ENCODE measurements at regions not wholly inside any gene's neighbourhood (a gene's known extent, or its start where the extent isn't known, plus 50 kb on each side); places are given as distances from the start of the nearest gene placed in this dataset.
"Not testable (repeated sequence)": the region's sequence is repeated elsewhere in the genome, so short reads cannot be mapped to it uniquely, and the experiment has no call there.

DNA sequence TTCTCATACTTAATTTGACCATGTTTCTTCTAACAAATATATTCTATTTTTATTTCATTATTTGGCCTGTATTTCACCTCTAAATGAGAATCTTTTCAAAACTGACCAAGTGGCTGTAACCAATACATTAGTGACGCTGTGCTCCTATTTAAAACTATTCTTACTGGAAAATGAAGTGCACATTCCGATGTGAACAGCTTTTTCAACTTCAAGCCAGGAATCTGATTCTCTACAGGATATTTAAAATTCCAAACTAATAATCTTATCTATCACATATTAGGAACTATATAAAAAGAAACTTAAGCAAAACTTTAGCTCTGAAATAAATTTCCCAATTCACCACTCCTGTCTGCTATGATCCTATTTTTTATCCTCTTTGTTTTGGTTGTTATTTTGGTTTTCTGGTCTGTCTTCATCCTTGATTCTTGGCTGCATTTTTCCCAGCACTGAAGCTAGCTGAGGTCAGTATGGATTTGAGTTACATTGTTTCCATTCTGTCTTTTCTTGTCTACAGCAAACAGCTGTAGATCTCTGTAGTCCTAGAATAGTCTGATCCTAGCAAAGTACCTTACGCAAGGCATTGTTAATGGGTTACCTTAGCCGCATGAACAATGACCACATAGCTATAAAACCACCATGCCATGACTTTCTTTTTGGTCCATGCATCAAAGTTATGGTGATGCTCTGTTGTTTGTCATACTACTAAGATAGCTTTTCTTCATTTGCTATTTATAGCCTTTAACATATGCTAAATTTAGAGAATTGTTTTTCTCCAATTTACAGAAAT is 748.6 kb upstream of the SPRY2 start:
- Histone ChIP-seq H3K9me2 (ENCODE audit: insufficient read depth, low read length) (no peaks in the 10 kb centered on the region), H3K9me3 (ENCODE audit: low read length) (no peaks in the 10 kb centered on the region)

GRCh38 chr13:81080911-81081454 is 740.1 kb upstream of the SPRY2 start:
- Histone ChIP-seq H3K9ac (ENCODE audit: low read length) (no peak overlapping the region), H3K36me3 (ENCODE audit: insufficient read depth, low read length) (no peaks in the 10 kb centered on the region), H3K4me3 (ENCODE audit: low read length) (no peak overlapping the region), H3F3A (ENCODE audit: insufficient read depth, low read length, poor library complexity, severe bottlenecking) (no peaks in the 10 kb centered on the region), H4K20me1 (ENCODE audit: insufficient read depth) (no peaks in the 10 kb centered on the region), H2AFZ (ENCODE audit: low read depth, low read length) (no peak overlapping the region), H3K9me2 (ENCODE audit: insufficient read depth, low read length) (no peaks in the 10 kb centered on the region), H3K79me2 (replicated peaks; ENCODE audit: insufficient read depth, low read length) (no peaks in the 10 kb centered on the region), H3K27ac (ENCODE audit: low read length) (no peak overlapping the region), H3K9me3 (ENCODE audit: low read length) (no peaks in the 10 kb centered on the region), H3K27me3 (ENCODE audit: insufficient read depth, low read depth, low read length) (no peaks in the 10 kb centered on the region), H3K4me2 (ENCODE audit: low read length) (no peak overlapping the region)
- TF ChIP-seq MXI1 (conservative IDR thresholded peaks at IDR 0.05; ENCODE audit: poor library complexity, severe bottlenecking): no peak
- TF ChIP-seq, protein P1, sequence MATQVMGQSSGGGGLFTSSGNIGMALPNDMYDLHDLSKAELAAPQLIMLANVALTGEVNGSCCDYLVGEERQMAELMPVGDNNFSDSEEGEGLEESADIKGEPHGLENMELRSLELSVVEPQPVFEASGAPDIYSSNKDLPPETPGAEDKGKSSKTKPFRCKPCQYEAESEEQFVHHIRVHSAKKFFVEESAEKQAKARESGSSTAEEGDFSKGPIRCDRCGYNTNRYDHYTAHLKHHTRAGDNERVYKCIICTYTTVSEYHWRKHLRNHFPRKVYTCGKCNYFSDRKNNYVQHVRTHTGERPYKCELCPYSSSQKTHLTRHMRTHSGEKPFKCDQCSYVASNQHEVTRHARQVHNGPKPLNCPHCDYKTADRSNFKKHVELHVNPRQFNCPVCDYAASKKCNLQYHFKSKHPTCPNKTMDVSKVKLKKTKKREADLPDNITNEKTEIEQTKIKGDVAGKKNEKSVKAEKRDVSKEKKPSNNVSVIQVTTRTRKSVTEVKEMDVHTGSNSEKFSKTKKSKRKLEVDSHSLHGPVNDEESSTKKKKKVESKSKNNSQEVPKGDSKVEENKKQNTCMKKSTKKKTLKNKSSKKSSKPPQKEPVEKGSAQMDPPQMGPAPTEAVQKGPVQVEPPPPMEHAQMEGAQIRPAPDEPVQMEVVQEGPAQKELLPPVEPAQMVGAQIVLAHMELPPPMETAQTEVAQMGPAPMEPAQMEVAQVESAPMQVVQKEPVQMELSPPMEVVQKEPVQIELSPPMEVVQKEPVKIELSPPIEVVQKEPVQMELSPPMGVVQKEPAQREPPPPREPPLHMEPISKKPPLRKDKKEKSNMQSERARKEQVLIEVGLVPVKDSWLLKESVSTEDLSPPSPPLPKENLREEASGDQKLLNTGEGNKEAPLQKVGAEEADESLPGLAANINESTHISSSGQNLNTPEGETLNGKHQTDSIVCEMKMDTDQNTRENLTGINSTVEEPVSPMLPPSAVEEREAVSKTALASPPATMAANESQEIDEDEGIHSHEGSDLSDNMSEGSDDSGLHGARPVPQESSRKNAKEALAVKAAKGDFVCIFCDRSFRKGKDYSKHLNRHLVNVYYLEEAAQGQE (IDR thresholded peaks at IDR 0.05; ENCODE audit: borderline replicate concordance): peak; percentile 37

More for the DNA sequence above, 748.6 kb upstream of the SPRY2 start:
- no peak overlapping the region for H3K9ac ChIP-seq (ENCODE audit: low read length)
- H3K27ac ChIP-seq (ENCODE audit: low read length): no peak overlapping the region
- H3K4me2 ChIP-seq (ENCODE audit: low read length): no peak overlapping the region
- no peaks in the 10 kb centered on the region for H3K36me3 ChIP-seq (ENCODE audit: insufficient read depth, low read length)
- no peak overlapping the region for H3K4me3 ChIP-seq (ENCODE audit: low read length)
- H3F3A ChIP-seq (ENCODE audit: insufficient read depth, low read length, poor library complexity, severe bottlenecking): no peaks in the 10 kb centered on the region
- no peak overlapping the region for H2AFZ ChIP-seq (ENCODE audit: low read depth, low read length)
- no peak for TF ChIP-seq RAD21 (conservative IDR thresholded peaks at IDR 0.05)
- no peak for TF ChIP-seq SMC3 (conservative IDR thresholded peaks at IDR 0.05; ENCODE audit: poor library complexity)
- no peaks in the 10 kb centered on the region for H3K27me3 ChIP-seq (ENCODE audit: insufficient read depth, low read depth, low read length)
- H4K20me1 ChIP-seq (ENCODE audit: insufficient read depth): no peaks in the 10 kb centered on the region
- H3K79me2 ChIP-seq (replicated peaks; ENCODE audit: insufficient read depth, low read length): no peaks in the 10 kb centered on the region

GRCh38 chr13:81078048-81078447 is 737.1 kb upstream of the SPRY2 start:
- H3K79me2 ChIP-seq (replicated peaks; ENCODE audit: insufficient read depth, low read length): no peaks in the 10 kb centered on the region
- no peaks in the 10 kb centered on the region for H3F3A ChIP-seq (ENCODE audit: insufficient read depth, low read length, poor library complexity, severe bottlenecking)
- no peaks in the 10 kb centered on the region for H3K9me2 ChIP-seq (ENCODE audit: insufficient read depth, low read length)
- no peaks in the 10 kb centered on the region for H3K27me3 ChIP-seq (ENCODE audit: insufficient read depth, low read depth, low read length)
- H3K36me3 ChIP-seq (ENCODE audit: insufficient read depth, low read length): no peaks in the 10 kb centered on the region
- no peak overlapping the region for H2AFZ ChIP-seq (ENCODE audit: low read depth, low read length)
- H3K9me3 ChIP-seq (ENCODE audit: low read length): no peaks in the 10 kb centered on the region
- TF ChIP-seq, protein P2, sequence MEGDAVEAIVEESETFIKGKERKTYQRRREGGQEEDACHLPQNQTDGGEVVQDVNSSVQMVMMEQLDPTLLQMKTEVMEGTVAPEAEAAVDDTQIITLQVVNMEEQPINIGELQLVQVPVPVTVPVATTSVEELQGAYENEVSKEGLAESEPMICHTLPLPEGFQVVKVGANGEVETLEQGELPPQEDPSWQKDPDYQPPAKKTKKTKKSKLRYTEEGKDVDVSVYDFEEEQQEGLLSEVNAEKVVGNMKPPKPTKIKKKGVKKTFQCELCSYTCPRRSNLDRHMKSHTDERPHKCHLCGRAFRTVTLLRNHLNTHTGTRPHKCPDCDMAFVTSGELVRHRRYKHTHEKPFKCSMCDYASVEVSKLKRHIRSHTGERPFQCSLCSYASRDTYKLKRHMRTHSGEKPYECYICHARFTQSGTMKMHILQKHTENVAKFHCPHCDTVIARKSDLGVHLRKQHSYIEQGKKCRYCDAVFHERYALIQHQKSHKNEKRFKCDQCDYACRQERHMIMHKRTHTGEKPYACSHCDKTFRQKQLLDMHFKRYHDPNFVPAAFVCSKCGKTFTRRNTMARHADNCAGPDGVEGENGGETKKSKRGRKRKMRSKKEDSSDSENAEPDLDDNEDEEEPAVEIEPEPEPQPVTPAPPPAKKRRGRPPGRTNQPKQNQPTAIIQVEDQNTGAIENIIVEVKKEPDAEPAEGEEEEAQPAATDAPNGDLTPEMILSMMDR (IDR thresholded peaks at IDR 0.05; ENCODE audit: poor library complexity, severe bottlenecking): no peak
- TF ChIP-seq RAD21 (conservative IDR thresholded peaks at IDR 0.05): no peak
- TF ChIP-seq EZH2 (IDR thresholded peaks at IDR 0.05; ENCODE audit: borderline replicate concordance, insufficient read depth, low read length, poor library complexity, severe bottlenecking): no peak
- no peak for TF ChIP-seq MXI1 (conservative IDR thresholded peaks at IDR 0.05; ENCODE audit: poor library complexity, severe bottlenecking)
- no peak for TF ChIP-seq TAF1 (IDR thresholded peaks at IDR 0.05; ENCODE audit: low read depth)
- TF ChIP-seq SMC3 (conservative IDR thresholded peaks at IDR 0.05; ENCODE audit: poor library complexity): no peak
- TF ChIP-seq POLR2AphosphoS5 (IDR thresholded peaks at IDR 0.05): no peak
- no peaks in the 10 kb centered on the region for H4K20me1 ChIP-seq (ENCODE audit: insufficient read depth)
- no peak overlapping the region for H3K4me2 ChIP-seq (ENCODE audit: low read length)
- H3K4me3 ChIP-seq (ENCODE audit: low read length): no peak overlapping the region
- no peak overlapping the region for H3K9ac ChIP-seq (ENCODE audit: low read length)
- H3K27ac ChIP-seq (ENCODE audit: low read length): no peak overlapping the region

DNA sequence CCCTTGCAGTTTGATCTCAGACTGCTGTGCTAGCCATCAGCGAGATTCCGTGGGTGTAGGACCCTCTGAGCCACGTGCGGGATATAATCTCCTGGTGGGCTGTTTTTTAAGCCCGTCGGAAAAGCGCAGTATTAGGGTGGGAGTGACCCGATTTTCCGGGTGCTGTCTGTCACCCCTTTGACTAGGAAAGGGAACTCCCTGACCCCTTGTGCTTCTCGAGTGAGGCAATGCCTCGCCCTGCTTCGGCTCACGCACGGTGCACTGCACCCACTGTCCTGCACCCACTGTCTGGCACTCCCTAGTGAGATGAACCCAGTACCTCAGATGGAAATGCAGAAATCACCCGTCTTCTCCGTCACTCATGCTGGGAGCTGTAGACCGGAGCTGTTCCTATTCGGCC is 728.9 kb upstream of the SPRY2 start:
- H3K4me3 ChIP-seq (ENCODE audit: low read length); H3K27ac ChIP-seq (ENCODE audit: low read length); H3K4me2 ChIP-seq (ENCODE audit: low read length); H3K27me3 ChIP-seq (ENCODE audit: insufficient read depth, low read depth, low read length); H3K9me3 ChIP-seq (ENCODE audit: low read length); H4K20me1 ChIP-seq (ENCODE audit: insufficient read depth); H3F3A ChIP-seq (ENCODE audit: insufficient read depth, low read length, poor library complexity, severe bottlenecking); H3K9me2 ChIP-seq (ENCODE audit: insufficient read depth, low read length); H3K36me3 ChIP-seq (ENCODE audit: insufficient read depth, low read length); H2AFZ ChIP-seq (ENCODE audit: low read depth, low read length); H3K9ac ChIP-seq (ENCODE audit: low read length); H3K79me2 ChIP-seq (replicated peaks; ENCODE audit: insufficient read depth, low read length): not testable (repeated sequence)
